ENCODE measurements at regions not wholly inside any gene's neighbourhood (a gene's known extent, or its start where the extent isn't known, plus 50 kb on each side); places are given as distances from the start of the nearest gene placed in this dataset.

GRCh38 chr12:98374007-98374406, 141.4 kb upstream of the TMPO start:
- TF ChIP-seq CTCF (IDR thresholded peaks at IDR 0.05): no peak
- no peak for TF ChIP-seq POLR2AphosphoS5 (IDR thresholded peaks at IDR 0.05)
- no peak for TF ChIP-seq POLR2A (IDR thresholded peaks at IDR 0.05)
